OCI-LY7 (cell line): ENCODE measurements at regions not wholly inside any gene's neighbourhood (a gene's known extent, or its start where the extent isn't known, plus 50 kb on each side); places are given as distances from the start of the nearest gene placed in this dataset.

Source experiments
- BruUV-seq: library from RNA; stranded (reverse); fragments of 400-500 nt; replicated peaks from 2 replicates; lab custom pipeline; 2021; lab: Mats Ljungman, UMichigan
- CTCF ChIA-PET: fragments of 300-600 bp; sonication (Branson Sonifier 250); formaldehyde crosslinking; loops from one replicate; lab custom pipeline; 2022; ENCODE audit warnings: antibody characterized with exemption; ENCODE audit not compliant: unreplicated experiment; lab: Charles Lee
- POLR2A ChIA-PET: fragments of 300-600 bp; sonication (Branson Sonifier 250); formaldehyde crosslinking; loops from one replicate; lab custom pipeline; 2022; ENCODE audit warnings: antibody characterized with exemption; lab: Charles Lee
- DNase-seq: peaks from one replicate; pipeline ENCODE4 v3.0.0-alpha.2; 2015; ENCODE audit warnings: low spot score
- H2AFZ ChIP-seq: fragments of 200-600 bp; sonication (generic), shearing (Covaris generic); 2 replicates; pipeline ENCODE4 v1.6.1; 2014; ENCODE audit warnings: mild to moderate bottlenecking, antibody characterized with exemption, low read length, moderate library complexity
- H3K27ac ChIP-seq: fragments of 200-600 bp; sonication (generic); 2 replicates; pipeline ENCODE4 v1.5.1; 2014; ENCODE audit warnings: mixed run types, low read depth, mild to moderate bottlenecking, moderate library complexity, low read length, inconsistent platforms; ENCODE audit not compliant: poor library complexity, severe bottlenecking
- H3K36me3 ChIP-seq: fragments of 200-600 bp; sonication (generic); 2 replicates; pipeline ENCODE4 v1.6.1; 2014; ENCODE audit warnings: mild to moderate bottlenecking, antibody characterized with exemption, low read length, moderate library complexity, mixed read lengths; ENCODE audit not compliant: insufficient read depth
- H3K4me1 ChIP-seq: fragments of 200-600 bp; sonication (generic); 2 replicates; pipeline ENCODE4 v1.5.1; 2014; ENCODE audit warnings: mild to moderate bottlenecking, low read length; ENCODE audit not compliant: insufficient read depth, poor library complexity, severe bottlenecking
- H3K4me2 ChIP-seq: fragments of 200-600 bp; sonication (generic); 2 replicates; pipeline ENCODE4 v1.6.1; 2014; ENCODE audit warnings: mild to moderate bottlenecking, low read length
- H3K4me3 ChIP-seq: fragments of 200-600 bp; sonication (generic); 2 replicates; pipeline ENCODE4 v1.5.1; 2014; ENCODE audit warnings: mild to moderate bottlenecking, low read depth, low read length; ENCODE audit not compliant: poor library complexity, severe bottlenecking
- H3K79me2 ChIP-seq: fragments of 200-600 bp; sonication (generic); 2 replicates; pipeline ENCODE4 v1.6.1; 2016; ENCODE audit warnings: low read depth, mild to moderate bottlenecking, low read length, moderate library complexity, mixed read lengths; ENCODE audit not compliant: insufficient read depth
- H3K9me2 ChIP-seq: fragments of 200-600 bp; sonication (generic); 2 replicates; pipeline ENCODE4 v1.6.1; 2016; ENCODE audit warnings: mild to moderate bottlenecking, low read length, mixed read lengths; ENCODE audit not compliant: insufficient read depth
- H3K9me3 ChIP-seq: fragments of 200-600 bp; sonication (generic); 2 replicates; pipeline ENCODE4 v1.6.1; 2014; ENCODE audit warnings: mild to moderate bottlenecking, mixed run types, low read length, mixed read lengths
- H4K20me1 ChIP-seq: fragments of 200-600 bp; sonication (generic); 2 replicates; pipeline ENCODE4 v1.6.1; 2014; ENCODE audit warnings: mild to moderate bottlenecking, antibody characterized with exemption, low read length, moderate library complexity, mixed read lengths; ENCODE audit not compliant: insufficient read depth
- CTCF ChIP-seq: fragments of 200-600 bp; sonication (generic); conservative IDR thresholded peaks from 2 replicates; pipeline ENCODE4 v1.5.1; 2014; ENCODE audit warnings: mild to moderate bottlenecking, antibody characterized with exemption, low read length, moderate library complexity, mixed read lengths
- EZH2phosphoT487 ChIP-seq: fragments of 200-600 bp; sonication (generic); IDR thresholded peaks from 2 replicates; pipeline ENCODE4 v1.6.1; 2018; ENCODE audit warnings: low read depth, borderline replicate concordance, mild to moderate bottlenecking, mixed run types, antibody characterized with exemption, low read length, moderate library complexity, mixed read lengths
- intact Hi-C: fragments of 100-400 bp; cut with micrococcal nuclease; formaldehyde crosslinking; loops from one replicate; pipeline ENCODE4 v1.10.0; 2022; ENCODE audit not compliant: unreplicated experiment

GRCh38 chr16:17026600-17027242 lies 444.0 kb downstream of the XYLT1 start:
- Histone ChIP-seq H3K9me2 (no peaks in the 10 kb centered on the region), H3K4me3 (no peak overlapping the region), H4K20me1 (no peaks in the 10 kb centered on the region), H2AFZ (no peak overlapping the region), H3K79me2 (no peaks in the 10 kb centered on the region), H3K4me1 (no peaks in the 10 kb centered on the region), H3K4me2 (no peak overlapping the region), H3K27ac (no peak overlapping the region), H3K9me3 (no peaks in the 10 kb centered on the region), H3K36me3 (no peaks in the 10 kb centered on the region)
- POLR2A ChIA-PET, result no interaction called here
- DNase-seq, result no peak
- TF ChIP-seq CTCF (no peak), EZH2phosphoT487 (no peak)
- BruUV-seq, result no TSS peak
- CTCF ChIA-PET, result no interaction called here
- intact Hi-C loops, result no loop called here

- H3K9me3 ChIP-seq, result no peaks in the 10 kb centered on the region
- H3K36me3 ChIP-seq, result no peaks in the 10 kb centered on the region
- ChIA-PET POLR2A (no interaction called here), CTCF (no interaction called here)
- intact Hi-C loops, result no loop called here
- H3K4me3 ChIP-seq, result no peak overlapping the region
- no peak overlapping the region for H3K4me2 ChIP-seq
- H3K9me2 ChIP-seq, result no peaks in the 10 kb centered on the region
- no TSS peak for BruUV-seq
- no peaks in the 10 kb centered on the region for H4K20me1 ChIP-seq
- no peak for DNase-seq
- H3K4me1 ChIP-seq, result no peaks in the 10 kb centered on the region
- H3K79me2 ChIP-seq, result no peaks in the 10 kb centered on the region
- TF ChIP-seq EZH2phosphoT487 (no peak), CTCF (no peak)
- H2AFZ ChIP-seq, result no peak overlapping the region
- no peak overlapping the region for H3K27ac ChIP-seq
Observed at GRCh38 chr16:17027488-17028129, 443.2 kb downstream of the XYLT1 start.

- Histone ChIP-seq H2AFZ (no peak overlapping the region), H4K20me1 (no peaks in the 10 kb centered on the region), H3K36me3 (no peaks in the 10 kb centered on the region), H3K27ac (no peak overlapping the region), H3K79me2 (no peaks in the 10 kb centered on the region), H3K4me1 (no peaks in the 10 kb centered on the region), H3K4me2 (no peak overlapping the region), H3K4me3 (no peak overlapping the region), H3K9me3 (no peaks in the 10 kb centered on the region), H3K9me2 (no peaks in the 10 kb centered on the region)
- intact Hi-C loops, result no loop called here
- ChIA-PET CTCF (no interaction called here), POLR2A (no interaction called here)
- no peak for DNase-seq
- BruUV-seq, result no TSS peak
- TF ChIP-seq CTCF, result no peak
- no peak for TF ChIP-seq EZH2phosphoT487
Observed at GRCh38 chr16:17029602-17030350, 441.0 kb downstream of the XYLT1 start.
